GM12878 (cell line): ENCODE measurements at regions not wholly inside any gene's neighbourhood (a gene's known extent, or its start where the extent isn't known, plus 50 kb on each side); places are given as distances from the start of the nearest gene placed in this dataset.

Source experiments
- ATAC-seq: fragments of 200-7000 bp; cut with Tn5 transposase; 3 replicates; pipeline ENCODE4 v1.9.1; 2020; ENCODE audit warnings: mild to moderate bottlenecking, moderate library complexity
- BruUV-seq: library from RNA; stranded (reverse); fragments of 400-500 nt; replicated peaks from 2 replicates; lab custom pipeline; 2021; lab: Mats Ljungman, UMichigan
- CTCF ChIA-PET: fragments of 300-600 bp; sonication (Branson Sonifier 250); formaldehyde crosslinking; extraction: SDS; loops from one replicate; lab custom pipeline; 2021; ENCODE audit warnings: inconsistent platforms; lab: Yijun Ruan, JAX
- POLR2A ChIA-PET: fragments of 350-600 bp; formaldehyde crosslinking; extraction: SDS; loops from one replicate; lab custom pipeline; 2021; ENCODE audit warnings: inconsistent platforms; lab: Charles Lee
- RAD21 ChIA-PET: fragments of 300-600 bp; sonication (Branson Sonifier 250); formaldehyde crosslinking; loops from one replicate; lab custom pipeline; 2023; ENCODE audit warnings: antibody characterized with exemption; ENCODE audit not compliant: unreplicated experiment; lab: Charles Lee
- SMC1A ChIA-PET: fragments of 300-600 bp; sonication (Branson Sonifier 250); formaldehyde crosslinking; loops from one replicate; lab custom pipeline; 2023; ENCODE audit not compliant: unreplicated experiment, uncharacterized antibody; lab: Charles Lee
- DNase-seq: peaks from one replicate; pipeline ENCODE4 v3.0.0-alpha.2; 2011; ENCODE audit warnings: low read depth, low spot score
- FAIRE-seq: peaks from 3 replicates; lab custom pipeline; 2011; peaks lifted over from hg19 to GRCh38; lab: Jason Lieb, UNC
- H2AFZ ChIP-seq: 2 replicates; pipeline ENCODE4 v1.6.0; 2011; ENCODE audit warnings: low read depth, low read length, control low read depth; ENCODE audit not compliant: control insufficient read depth
- H3K27ac ChIP-seq: 2 replicates; pipeline ENCODE4 v1.5.1; 2011; ENCODE audit warnings: control low read depth; ENCODE audit not compliant: control insufficient read depth, insufficient read depth
- H3K27me3 ChIP-seq, 2 experiments: replicated peaks in 1 of 2; 2 replicates each; pipeline versions ENCODE4 v1.6.0 to v1.6.1; 2011; ENCODE audit warnings: low read length in 1 of 2; ENCODE audit not compliant: control insufficient read depth in 2 of 2, insufficient read depth in 2 of 2
- H3K36me3 ChIP-seq, 2 experiments: 2 replicates each; pipeline ENCODE4 v1.5.1; 2011; ENCODE audit warnings: low read length in 1 of 2; ENCODE audit not compliant: control insufficient read depth in 2 of 2, insufficient read depth in 2 of 2
- H3K4me1 ChIP-seq: 2 replicates; pipeline ENCODE4 v1.6.1; 2011; ENCODE audit warnings: mild to moderate bottlenecking, low read length, moderate library complexity, mixed read lengths; ENCODE audit not compliant: control insufficient read depth, insufficient read depth
- H3K4me2 ChIP-seq: 2 replicates; pipeline ENCODE4 v1.6.0; 2011; ENCODE audit warnings: control low read depth; ENCODE audit not compliant: control insufficient read depth, insufficient read depth
- H3K4me3 ChIP-seq: fragments of 200-600 bp; sonication (generic); 2 replicates; pipeline ENCODE4 v1.5.1; 2016
- H3K79me2 ChIP-seq: 2 replicates; pipeline ENCODE4 v1.6.0; 2011; ENCODE audit warnings: low read length; ENCODE audit not compliant: control insufficient read depth, insufficient read depth
- H3K9ac ChIP-seq: 2 replicates; pipeline ENCODE4 v1.8.0; 2011; ENCODE audit warnings: low read length, control low read depth, mixed read lengths; ENCODE audit not compliant: control insufficient read depth, insufficient read depth
- H3K9me3 ChIP-seq: replicated peaks from 3 replicates; pipeline ENCODE4 v1.5.1; 2011; ENCODE audit warnings: mild to moderate bottlenecking, low read length; ENCODE audit not compliant: control insufficient read depth, insufficient read depth
- H4K20me1 ChIP-seq: 2 replicates; pipeline ENCODE4 v1.6.0; 2011; ENCODE audit not compliant: control insufficient read depth, insufficient read depth
- CHD4 ChIP-seq: fragments of 200-600 bp; sonication (generic); IDR thresholded peaks from 2 replicates; pipeline ENCODE4 v1.6.1; 2016; ENCODE audit warnings: mild to moderate bottlenecking
- DPF2 ChIP-seq: fragments of 450-650 bp; IDR thresholded peaks from 2 replicates; pipeline ENCODE4 v1.6.1; 2017; ENCODE audit warnings: mild to moderate bottlenecking
- E2F4 ChIP-seq: IDR thresholded peaks from 2 replicates; pipeline ENCODE4 v1.6.1; 2012; ENCODE audit warnings: low read depth, low read length, improper control_type of control experiment
- EGR1 ChIP-seq, 2 experiments: IDR thresholded peaks; 1 replicate in 1 of 2; 2 replicates in 1 of 2; pipeline ENCODE4 v1.6.1; 2011 to 2012; ENCODE audit warnings: low read depth in 2 of 2, low read length in 2 of 2, borderline replicate concordance in 1 of 2, mild to moderate bottlenecking in 1 of 2, moderate library complexity in 1 of 2
- ELK1 ChIP-seq: IDR thresholded peaks from 2 replicates; pipeline ENCODE4 v1.6.1; 2012; ENCODE audit warnings: low read depth, low read length, improper control_type of control experiment
- FOS ChIP-seq: IDR thresholded peaks from 3 replicates; pipeline ENCODE4 v1.6.1; 2011; ENCODE audit warnings: borderline replicate concordance; ENCODE audit not compliant: insufficient read length; ENCODE audit errors: extremely low read depth
- JUND ChIP-seq: IDR thresholded peaks from 2 replicates; pipeline ENCODE4 v1.6.1; 2012; ENCODE audit warnings: low read depth, mild to moderate bottlenecking, low read length, improper control_type of control experiment, moderate library complexity
- LARP7 ChIP-seq: fragments of 450-650 bp; IDR thresholded peaks from 2 replicates; pipeline ENCODE4 v1.6.1; 2017; ENCODE audit warnings: mild to moderate bottlenecking
- SMAD5 ChIP-seq: IDR thresholded peaks from 2 replicates; pipeline ENCODE4 v1.6.1; 2016; ENCODE audit warnings: antibody characterized with exemption, low read depth
- SRF ChIP-seq, 2 experiments: IDR thresholded peaks; 2 replicates each; pipeline ENCODE4 v1.6.1; 2011; ENCODE audit warnings: low read depth in 2 of 2, low read length in 2 of 2, mild to moderate bottlenecking in 1 of 2, moderate library complexity in 1 of 2
- TAF1 ChIP-seq: IDR thresholded peaks from 2 replicates; pipeline ENCODE4 v1.6.1; 2011; ENCODE audit warnings: mild to moderate bottlenecking, low read depth, low read length, borderline replicate concordance
- TBL1XR1 ChIP-seq: IDR thresholded peaks from 2 replicates; pipeline ENCODE4 v1.6.1; 2012; ENCODE audit warnings: low read depth, low read length, improper control_type of control experiment
- ZNF207 ChIP-seq: fragments of 450-650 bp; IDR thresholded peaks from 2 replicates; pipeline ENCODE4 v1.6.1; 2014; ENCODE audit warnings: antibody characterized with exemption, mild to moderate bottlenecking, borderline replicate concordance
- ZNF217 ChIP-seq: fragments of 450-650 bp; IDR thresholded peaks from 2 replicates; pipeline ENCODE4 v1.6.1; 2017; ENCODE audit warnings: antibody characterized with exemption, mild to moderate bottlenecking
- ZZZ3 ChIP-seq: IDR thresholded peaks from 2 replicates; pipeline ENCODE4 v1.6.1; 2011; ENCODE audit warnings: low read depth; ENCODE audit not compliant: control insufficient read depth, insufficient read length
- WGBS: methylation state at CpG from one replicate; pipeline ENCODE4 v1.1.6; 2016; ENCODE audit warnings: low lambda C conversion rate; ENCODE audit not compliant: insufficient replicate concordance, insufficient coverage; ENCODE audit errors: missing lambda C conversion rate; 5-methylcytosine and 5-hydroxymethylcytosine counted together
- in situ Hi-C: fragments of 300-500 bp; cut with MboI; formaldehyde crosslinking; loops from 9 replicates; pipeline ENCODE4 v1.14.3; 2018; ENCODE audit warnings: mixed read lengths
- intact Hi-C: fragments of 100-400 bp; cut with micrococcal nuclease; formaldehyde crosslinking; loops from one replicate; pipeline ENCODE4 v1.14.2; 2022; ENCODE audit not compliant: unreplicated experiment

- Histone ChIP-seq H2AFZ (no peak overlapping the region), H4K20me1 (no peaks in the 10 kb centered on the region), H3K4me3 (no peak overlapping the region), H3K27me3 (no peaks in the 10 kb centered on the region; a peak in 1 of 4 replicates), H3K4me2 (no peak overlapping the region), H3K9me3 (no peaks in the 10 kb centered on the region)
- 69% methylated on average over 2 of the region's 2 CpGs for WGBS
- no peak for ATAC-seq
- CTCF ChIA-PET: no interaction called here
- BruUV-seq: no TSS peak
- in situ Hi-C loops: no loop called here
- intact Hi-C loops: no loop called here
- no peak for TF ChIP-seq TAF1
- no peak for TF ChIP-seq SMAD5
- no peak for TF ChIP-seq ZZZ3
- no peak for TF ChIP-seq CHD4
- no peak for TF ChIP-seq ZNF217
- TF ChIP-seq EGR1 (IDR thresholded peaks at IDR 0.05; ENCODE audit: borderline replicate concordance in 1 of 2, low read depth in 2 of 2, low read length in 2 of 2): no peak
- no peak for TF ChIP-seq TBL1XR1
- TF ChIP-seq LARP7: no peak
- TF ChIP-seq DPF2: no peak
- TF ChIP-seq, all 136 proteins: peak for 0
- no peak for FAIRE-seq
- ChIA-PET POLR2A (no interaction called here), SMC1A (no interaction called here), RAD21 (no interaction called here)
- Histone ChIP-seq H3K36me3 (no peaks in the 10 kb centered on the region), H3K9ac (no peak overlapping the region), H3K4me1 (no peaks in the 10 kb centered on the region), H3K27ac (no peak overlapping the region), H3K79me2 (no peaks in the 10 kb centered on the region)
- DNase-seq: no peak
Observed at GRCh38 chr1:222375701-222376100, 172.2 kb downstream of the HHIPL2 start.

GRCh38 chr1:222373831-222374602, 173.9 kb downstream of the HHIPL2 start:
- Histone ChIP-seq H3K36me3 (no peaks in the 10 kb centered on the region), H3K4me1 (no peaks in the 10 kb centered on the region), H3K9ac (no peak overlapping the region), H4K20me1 (no peaks in the 10 kb centered on the region), H3K4me2 (no peak overlapping the region), H3K27me3 (no peaks in the 10 kb centered on the region; a peak in 2 of 4 replicates), H3K4me3 (no peak overlapping the region), H3K9me3 (no peaks in the 10 kb centered on the region), H2AFZ (no peak overlapping the region), H3K79me2 (no peaks in the 10 kb centered on the region), H3K27ac (no peak overlapping the region)
- no peak for FAIRE-seq
- intact Hi-C loops: no loop called here
- in situ Hi-C loops: no loop called here
- no peak for ATAC-seq
- SMC1A ChIA-PET: no interaction called here
- DNase-seq: no peak
- POLR2A ChIA-PET: no interaction called here
- no TSS peak for BruUV-seq
- 13% methylated on average over 7 of the region's 7 CpGs for WGBS
- CTCF ChIA-PET: no interaction called here
- RAD21 ChIA-PET: no interaction called here
- TF ChIP-seq JUND (no peak), SRF (IDR thresholded peaks at IDR 0.05; ENCODE audit: low read depth in 2 of 2, low read length in 2 of 2) (no peak), ELK1 (no peak), ZNF207 (no peak), E2F4 (no peak), FOS (no peak)
